ENCODE measurements at regions not wholly inside any gene's neighbourhood (a gene's known extent, or its start where the extent isn't known, plus 50 kb on each side); places are given as distances from the start of the nearest gene placed in this dataset.
"Not testable (repeated sequence)": the region's sequence is repeated elsewhere in the genome, so short reads cannot be mapped to it uniquely, and the experiment has no call there.

DNA sequence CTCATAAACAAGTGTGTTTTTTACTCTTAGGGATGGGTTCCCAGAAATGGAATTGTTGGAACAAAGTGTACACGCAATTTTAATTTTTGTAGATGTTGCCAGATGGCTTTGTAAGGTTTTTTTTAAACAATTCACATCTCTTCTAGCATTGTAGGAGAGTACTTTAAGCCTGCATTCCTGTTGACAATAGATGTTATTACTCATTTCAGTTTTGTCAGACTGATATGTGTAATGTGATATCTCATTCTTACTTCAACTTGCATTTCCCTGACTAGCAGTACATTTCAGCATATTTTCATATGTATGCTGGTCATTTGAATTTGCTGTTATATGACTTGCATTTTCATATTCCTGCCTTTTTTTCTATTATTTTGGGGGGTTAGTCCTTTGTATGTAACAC lies 186.6 kb upstream of the SLITRK6 start:
- no peaks in the 10 kb centered on the region for H3K27me3 ChIP-seq (ENCODE audit: insufficient read depth, low read depth)
- H3F3A ChIP-seq (ENCODE audit: insufficient read depth, low read depth) = no peaks in the 10 kb centered on the region
- CTCF ChIA-PET = no interaction called here
- H3K9me3 ChIP-seq (ENCODE audit: insufficient read depth, low read depth) = no peaks in the 10 kb centered on the region
- DNase-seq = no peak
- intact Hi-C loops (cut with micrococcal nuclease; ENCODE audit: unreplicated experiment) = no loop called here
- no TSS peak for BruUV-seq (replicated peaks)
- TF ChIP-seq, protein P1, sequence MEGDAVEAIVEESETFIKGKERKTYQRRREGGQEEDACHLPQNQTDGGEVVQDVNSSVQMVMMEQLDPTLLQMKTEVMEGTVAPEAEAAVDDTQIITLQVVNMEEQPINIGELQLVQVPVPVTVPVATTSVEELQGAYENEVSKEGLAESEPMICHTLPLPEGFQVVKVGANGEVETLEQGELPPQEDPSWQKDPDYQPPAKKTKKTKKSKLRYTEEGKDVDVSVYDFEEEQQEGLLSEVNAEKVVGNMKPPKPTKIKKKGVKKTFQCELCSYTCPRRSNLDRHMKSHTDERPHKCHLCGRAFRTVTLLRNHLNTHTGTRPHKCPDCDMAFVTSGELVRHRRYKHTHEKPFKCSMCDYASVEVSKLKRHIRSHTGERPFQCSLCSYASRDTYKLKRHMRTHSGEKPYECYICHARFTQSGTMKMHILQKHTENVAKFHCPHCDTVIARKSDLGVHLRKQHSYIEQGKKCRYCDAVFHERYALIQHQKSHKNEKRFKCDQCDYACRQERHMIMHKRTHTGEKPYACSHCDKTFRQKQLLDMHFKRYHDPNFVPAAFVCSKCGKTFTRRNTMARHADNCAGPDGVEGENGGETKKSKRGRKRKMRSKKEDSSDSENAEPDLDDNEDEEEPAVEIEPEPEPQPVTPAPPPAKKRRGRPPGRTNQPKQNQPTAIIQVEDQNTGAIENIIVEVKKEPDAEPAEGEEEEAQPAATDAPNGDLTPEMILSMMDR (conservative IDR thresholded peaks at IDR 0.05) = no peak
- TF ChIP-seq EZH2 (IDR thresholded peaks at IDR 0.05; ENCODE audit: low read depth) = no peak
- H3K4me2 ChIP-seq = no peak overlapping the region
- H3K9me2 ChIP-seq (ENCODE audit: insufficient read depth) = no peaks in the 10 kb centered on the region
- POLR2A ChIA-PET (ENCODE audit: unreplicated experiment) = no interaction called here
- no peaks in the 10 kb centered on the region for H3K36me3 ChIP-seq (ENCODE audit: low read depth)
- no peak overlapping the region for H2AFZ ChIP-seq
- no peak overlapping the region for H3K4me3 ChIP-seq
- no peaks in the 10 kb centered on the region for H3K79me2 ChIP-seq (ENCODE audit: low read depth)
- no peak overlapping the region for H3K27ac ChIP-seq
- H4K20me1 ChIP-seq (ENCODE audit: insufficient read depth) = no peaks in the 10 kb centered on the region
- no peaks in the 10 kb centered on the region for H3K4me1 ChIP-seq (replicated peaks; ENCODE audit: insufficient read depth)

DNA sequence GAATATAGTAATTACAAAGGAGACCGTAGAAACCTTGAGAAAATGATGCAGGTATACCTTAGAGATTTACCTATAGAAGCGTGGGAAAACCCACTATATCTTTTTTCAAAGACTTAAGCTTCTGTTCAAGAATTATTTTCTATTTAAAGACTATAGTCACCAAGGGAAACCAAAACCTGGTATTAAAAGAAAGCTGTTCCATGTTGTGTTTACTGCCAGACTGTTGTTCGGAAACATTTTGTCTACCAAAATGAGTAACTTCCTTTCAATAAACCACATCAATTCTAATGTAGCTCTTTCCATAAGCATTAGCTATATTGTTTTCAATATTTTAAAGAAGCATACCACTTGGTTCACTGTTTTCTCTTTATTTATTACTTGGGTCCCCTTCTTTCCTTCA lies 182.9 kb upstream of the SLITRK6 start:
- Histone ChIP-seq H3K9me2 (ENCODE audit: insufficient read depth) (no peaks in the 10 kb centered on the region), H3K27me3 (ENCODE audit: insufficient read depth, low read depth) (no peaks in the 10 kb centered on the region), H3K27ac (no peak overlapping the region), H3F3A (ENCODE audit: insufficient read depth, low read depth) (no peaks in the 10 kb centered on the region), H3K9me3 (ENCODE audit: insufficient read depth, low read depth) (no peaks in the 10 kb centered on the region; the same call in 1 of the 2 replicates), H4K20me1 (ENCODE audit: insufficient read depth) (no peaks in the 10 kb centered on the region), H3K36me3 (ENCODE audit: low read depth) (no peaks in the 10 kb centered on the region), H3K4me1 (replicated peaks; ENCODE audit: insufficient read depth) (no peaks in the 10 kb centered on the region), H3K4me3 (no peak overlapping the region), H3K79me2 (ENCODE audit: low read depth) (no peaks in the 10 kb centered on the region), H2AFZ (no peak overlapping the region), H3K4me2 (no peak overlapping the region)
- no TSS peak for BruUV-seq (replicated peaks)
- TF ChIP-seq, protein P1 (conservative IDR thresholded peaks at IDR 0.05) = no peak
- TF ChIP-seq EZH2 (IDR thresholded peaks at IDR 0.05; ENCODE audit: low read depth) = no peak
- ChIA-PET POLR2A (ENCODE audit: unreplicated experiment) (no interaction called here), CTCF (no interaction called here)
- intact Hi-C loops (cut with micrococcal nuclease; ENCODE audit: unreplicated experiment) = no loop called here
- DNase-seq = no peak

DNA sequence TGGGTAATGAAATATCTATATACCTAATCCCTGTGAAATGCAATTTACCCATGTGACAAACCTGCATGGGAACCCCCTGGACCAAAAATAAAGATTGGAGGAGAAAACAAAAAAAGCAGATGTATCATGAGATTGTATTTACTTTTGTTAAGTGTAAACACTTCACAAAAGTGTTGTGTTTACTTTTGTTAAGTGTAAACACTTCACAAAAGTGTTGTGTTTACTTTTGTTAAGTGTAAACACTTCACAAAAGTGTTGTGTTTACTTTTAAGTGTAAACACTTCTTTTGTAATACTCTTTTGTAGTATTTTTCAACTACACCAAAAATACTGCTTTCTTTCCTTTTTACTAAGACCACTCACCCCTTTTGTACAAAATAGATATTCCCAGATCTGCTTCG lies 181.2 kb upstream of the SLITRK6 start:
- CTCF ChIA-PET; H3K79me2 ChIP-seq (ENCODE audit: low read depth); BruUV-seq (replicated peaks); H3K4me1 ChIP-seq (replicated peaks; ENCODE audit: insufficient read depth); DNase-seq; H3K4me3 ChIP-seq; H3K36me3 ChIP-seq (ENCODE audit: low read depth); H3K9me3 ChIP-seq (ENCODE audit: insufficient read depth, low read depth); H2AFZ ChIP-seq; H3K9me2 ChIP-seq (ENCODE audit: insufficient read depth); H3F3A ChIP-seq (ENCODE audit: insufficient read depth, low read depth); intact Hi-C loops (cut with micrococcal nuclease; ENCODE audit: unreplicated experiment); H3K4me2 ChIP-seq; H4K20me1 ChIP-seq (ENCODE audit: insufficient read depth); H3K27me3 ChIP-seq (ENCODE audit: insufficient read depth, low read depth); POLR2A ChIA-PET (ENCODE audit: unreplicated experiment); H3K27ac ChIP-seq: not testable (repeated sequence)

DNA sequence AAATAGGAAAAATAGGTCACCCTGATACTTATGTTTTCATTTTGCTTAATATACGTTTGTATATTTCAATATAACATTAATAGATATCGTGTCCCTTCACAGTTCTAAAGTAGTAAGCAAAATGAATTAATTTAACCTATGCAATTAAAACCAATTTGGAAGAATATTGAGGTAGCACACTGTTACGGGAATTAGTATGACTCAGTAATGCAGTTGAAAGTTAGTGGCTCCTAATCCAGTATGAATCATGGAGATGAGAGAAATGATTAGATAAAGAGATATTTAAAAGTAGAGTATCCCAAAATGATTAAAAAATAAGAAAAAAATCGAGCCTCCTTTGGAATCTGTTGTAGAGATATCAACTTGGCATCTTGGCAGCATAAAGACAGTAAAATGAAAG lies 177.0 kb upstream of the SLITRK6 start:
- H3K4me1 ChIP-seq (replicated peaks; ENCODE audit: insufficient read depth) = no peaks in the 10 kb centered on the region
- no peak for DNase-seq
- H3K4me2 ChIP-seq = no peak overlapping the region
- TF ChIP-seq EZH2 (IDR thresholded peaks at IDR 0.05; ENCODE audit: low read depth) = no peak
- TF ChIP-seq, protein P1 (conservative IDR thresholded peaks at IDR 0.05) = no peak
- intact Hi-C loops (cut with micrococcal nuclease; ENCODE audit: unreplicated experiment) = loop anchor here (10.0 kb wide), 2 partner anchors 1299 to 1699 kb away; partner anchors contain the start of gene SLITRK5
- no peaks in the 10 kb centered on the region for H3K9me2 ChIP-seq (ENCODE audit: insufficient read depth)
- no peaks in the 10 kb centered on the region for H3K27me3 ChIP-seq (ENCODE audit: insufficient read depth, low read depth)
- H3K4me3 ChIP-seq = no peak overlapping the region
- no peak overlapping the region for H3K27ac ChIP-seq
- BruUV-seq (replicated peaks) = no TSS peak
- H4K20me1 ChIP-seq (ENCODE audit: insufficient read depth) = no peaks in the 10 kb centered on the region
- ChIA-PET POLR2A (ENCODE audit: unreplicated experiment) (no interaction called here), CTCF (no interaction called here)
- H3K36me3 ChIP-seq (ENCODE audit: low read depth) = no peaks in the 10 kb centered on the region
- no peak overlapping the region for H2AFZ ChIP-seq
- H3F3A ChIP-seq (ENCODE audit: insufficient read depth, low read depth) = no peaks in the 10 kb centered on the region
- no peaks in the 10 kb centered on the region for H3K79me2 ChIP-seq (ENCODE audit: low read depth)
- H3K9me3 ChIP-seq (ENCODE audit: insufficient read depth, low read depth) = no peaks in the 10 kb centered on the region; the same call in 1 of the 2 replicates

Measured in PC-9 (cell line).